Body of pancreas (tissue), 4 donors: ENCODE measurements at regions not wholly inside any gene's neighbourhood (a gene's known extent, or its start where the extent isn't known, plus 50 kb on each side); places are given as distances from the start of the nearest gene placed in this dataset.

Source experiments
- POLR2A ChIP-seq, 3 donors: fragments of 450-650 bp; IDR thresholded peaks; one replicate each; pipeline ENCODE4 v1.6.1; 2016; ENCODE audit warnings: antibody characterized with exemption in 3 of 3, mild to moderate bottlenecking in 2 of 3
- TF ChIP-seq, protein P1 (sequence below), 7 experiments: fragments of 450-650 bp in 4 of 7; fragments of 200-600 bp in 3 of 7; sonication (generic) in 3 of 7; IDR thresholded peaks; one replicate each; pipeline ENCODE4 v1.5.1; 2016 to 2019; ENCODE audit warnings: antibody characterized with exemption in 7 of 7

DNA sequence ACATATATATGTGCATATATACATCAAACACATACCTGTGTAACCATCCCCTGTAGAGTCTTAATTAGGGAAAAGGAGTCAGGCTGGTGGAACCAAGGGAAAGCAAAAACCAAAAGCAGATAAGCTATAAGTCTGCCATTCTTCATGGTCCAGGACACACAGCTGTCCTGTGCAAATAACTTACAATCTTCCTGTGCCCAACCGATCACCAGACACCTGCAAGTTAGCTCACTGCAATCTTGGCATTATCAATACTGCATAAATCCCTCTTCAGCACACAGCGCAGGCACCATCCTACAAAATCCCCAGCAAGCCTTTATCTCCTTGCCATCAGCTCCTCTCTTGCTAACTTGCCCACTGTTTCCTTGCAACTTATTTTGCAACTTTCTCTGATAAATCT, 60.8 kb upstream of the DYNAP start:
- TF ChIP-seq POLR2A (IDR thresholded peaks at IDR 0.05) = no peak
- TF ChIP-seq, protein P1, sequence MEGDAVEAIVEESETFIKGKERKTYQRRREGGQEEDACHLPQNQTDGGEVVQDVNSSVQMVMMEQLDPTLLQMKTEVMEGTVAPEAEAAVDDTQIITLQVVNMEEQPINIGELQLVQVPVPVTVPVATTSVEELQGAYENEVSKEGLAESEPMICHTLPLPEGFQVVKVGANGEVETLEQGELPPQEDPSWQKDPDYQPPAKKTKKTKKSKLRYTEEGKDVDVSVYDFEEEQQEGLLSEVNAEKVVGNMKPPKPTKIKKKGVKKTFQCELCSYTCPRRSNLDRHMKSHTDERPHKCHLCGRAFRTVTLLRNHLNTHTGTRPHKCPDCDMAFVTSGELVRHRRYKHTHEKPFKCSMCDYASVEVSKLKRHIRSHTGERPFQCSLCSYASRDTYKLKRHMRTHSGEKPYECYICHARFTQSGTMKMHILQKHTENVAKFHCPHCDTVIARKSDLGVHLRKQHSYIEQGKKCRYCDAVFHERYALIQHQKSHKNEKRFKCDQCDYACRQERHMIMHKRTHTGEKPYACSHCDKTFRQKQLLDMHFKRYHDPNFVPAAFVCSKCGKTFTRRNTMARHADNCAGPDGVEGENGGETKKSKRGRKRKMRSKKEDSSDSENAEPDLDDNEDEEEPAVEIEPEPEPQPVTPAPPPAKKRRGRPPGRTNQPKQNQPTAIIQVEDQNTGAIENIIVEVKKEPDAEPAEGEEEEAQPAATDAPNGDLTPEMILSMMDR (IDR thresholded peaks at IDR 0.05) = no peak
